Prostate gland (tissue), 2 donors: ENCODE measurements at regions not wholly inside any gene's neighbourhood (a gene's known extent, or its start where the extent isn't known, plus 50 kb on each side); places are given as distances from the start of the nearest gene placed in this dataset.

ENCODE experiments used
- DNase-seq: peaks from one replicate; pipeline ENCODE4 v3.0.0-alpha.2; 2019; ENCODE audit warnings: low spot score
- H3K27ac ChIP-seq, 2 donors: fragments of 200-600 bp; sonication (generic); 2 replicates each; pipeline ENCODE4 v1.5.1; 2017 to 2019
- H3K27me3 ChIP-seq: fragments of 200-600 bp; sonication (generic); replicated peaks from 2 replicates; pipeline ENCODE4 v1.5.1; 2019; ENCODE audit not compliant: insufficient read depth
- H3K36me3 ChIP-seq, 2 donors: fragments of 200-600 bp; sonication (generic); 1 replicate in 1 of 2; 2 replicates in 1 of 2; pipeline versions ENCODE4 v1.5.1 to v1.8.1; 2017 to 2019
- H3K4me1 ChIP-seq: fragments of 200-600 bp; sonication (generic); replicated peaks from 2 replicates; pipeline ENCODE4 v1.5.1; 2019
- H3K4me3 ChIP-seq, 2 donors: fragments of 200-600 bp; sonication (generic); 2 replicates each; pipeline ENCODE4 v1.5.1; 2017 to 2019
- H3K9me3 ChIP-seq: fragments of 200-600 bp; sonication (generic); 2 replicates; pipeline ENCODE4 v1.5.1; 2017
- CTCF ChIP-seq, 4 experiments: fragments of 200-600 bp in 2 of 4; fragments of 450-650 bp in 2 of 4; sonication (generic) in 2 of 4; IDR thresholded peaks; 1 replicate in 3 of 4; 2 replicates in 1 of 4; pipeline ENCODE4 v1.5.1; 2016 to 2019; ENCODE audit warnings: antibody characterized with exemption in 4 of 4, mild to moderate bottlenecking in 2 of 4, moderate library complexity in 2 of 4
- POLR2A ChIP-seq: fragments of 450-650 bp; IDR thresholded peaks from one replicate; pipeline ENCODE4 v1.6.1; 2016; ENCODE audit warnings: antibody characterized with exemption, mild to moderate bottlenecking
- POLR2AphosphoS5 ChIP-seq: sonication (generic); formaldehyde crosslinking; IDR thresholded peaks from one replicate; pipeline ENCODE4 v1.6.1; 2017; ENCODE audit warnings: antibody characterized with exemption
- WGBS: methylation state at CpG from one replicate; pipeline ENCODE4 v1.1.5; 2018; 5-methylcytosine and 5-hydroxymethylcytosine counted together
- intact Hi-C: fragments of 100-400 bp; cut with DNase I; formaldehyde crosslinking; loops from one replicate; pipeline ENCODE4 v1.14.2; 2022

- intact Hi-C loops, result no loop called here
- H3K27me3 ChIP-seq, result no peaks in the 10 kb centered on the region
- no peaks in the 10 kb centered on the region for H3K9me3 ChIP-seq
- no peaks in the 10 kb centered on the region for H3K4me1 ChIP-seq
- no peaks in the 10 kb centered on the region for H3K36me3 ChIP-seq
- TF ChIP-seq CTCF (IDR thresholded peaks at IDR 0.05) (no peak), POLR2A (no peak), POLR2AphosphoS5 (no peak)
- no peak overlapping the region for H3K27ac ChIP-seq
- no peak overlapping the region for H3K4me3 ChIP-seq
- DNase-seq, result no peak
Observed at GRCh38 chr17:59485946-59486345, 79.5 kb upstream of the DHX40 start.

GRCh38 chr17:59487161-59487873 is 78.1 kb upstream of the DHX40 start:
- Histone ChIP-seq H3K9me3 (no peaks in the 10 kb centered on the region), H3K27me3 (no peaks in the 10 kb centered on the region), H3K4me3 (no peak overlapping the region), H3K36me3 (no peaks in the 10 kb centered on the region), H3K27ac (no peak overlapping the region), H3K4me1 (no peaks in the 10 kb centered on the region)
- no peak for TF ChIP-seq CTCF (IDR thresholded peaks at IDR 0.05)
- no peak for TF ChIP-seq POLR2AphosphoS5
- no peak for TF ChIP-seq POLR2A
- WGBS, result 60% methylated on average over 7 of the region's 7 CpGs
- DNase-seq, result no peak
- intact Hi-C loops, result no loop called here

DNA sequence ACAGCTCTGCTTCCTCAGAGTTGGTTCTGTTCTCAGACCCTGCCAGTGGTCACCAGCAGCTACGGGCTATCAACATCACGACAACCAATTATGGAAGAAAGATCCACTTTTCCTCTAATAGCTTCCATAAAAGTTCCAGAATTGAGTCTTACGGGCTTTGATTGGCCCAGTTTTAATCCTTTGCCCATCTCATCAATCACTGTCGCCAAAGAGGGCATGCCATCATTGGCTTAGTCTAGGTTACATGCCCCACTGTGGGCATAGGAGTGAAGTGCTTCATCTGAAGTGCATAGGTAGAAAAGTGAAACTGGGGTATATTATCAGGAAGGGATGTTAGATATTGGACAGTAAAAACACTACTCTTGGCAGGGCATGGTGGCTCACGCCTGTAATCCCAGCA is 76.6 kb upstream of the DHX40 start:
- Histone ChIP-seq H3K4me1 (no peaks in the 10 kb centered on the region), H3K4me3 (no peak overlapping the region), H3K27me3 (no peaks in the 10 kb centered on the region), H3K27ac (no peak overlapping the region), H3K36me3 (no peaks in the 10 kb centered on the region), H3K9me3 (no peaks in the 10 kb centered on the region)
- DNase-seq, result no peak
- intact Hi-C loops, result no loop called here
- TF ChIP-seq CTCF (IDR thresholded peaks at IDR 0.05) (no peak), POLR2AphosphoS5 (no peak), POLR2A (no peak)
- WGBS, result 94% methylated on average over 5 of the region's 5 CpGs

DNA sequence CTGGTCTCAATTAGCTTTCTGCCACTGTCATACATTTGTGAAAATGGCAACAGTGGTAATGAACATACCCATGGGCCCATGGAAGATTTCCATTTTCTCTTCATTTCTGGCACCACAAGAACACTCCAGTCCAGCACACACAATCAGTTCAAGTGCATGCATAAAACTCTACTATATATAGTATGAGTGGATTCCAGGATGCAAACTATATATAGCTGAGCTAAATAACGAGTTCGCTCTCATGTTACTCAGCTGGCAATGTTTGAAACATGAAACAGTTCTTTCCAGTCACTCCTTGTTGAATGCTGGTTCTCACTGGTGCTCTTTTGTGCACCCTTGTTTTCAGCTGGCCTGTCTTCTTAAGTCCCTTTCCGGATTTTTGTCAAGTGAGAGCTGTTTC is 75.2 kb upstream of the DHX40 start:
- Histone ChIP-seq H3K9me3 (no peaks in the 10 kb centered on the region), H3K4me1 (no peaks in the 10 kb centered on the region), H3K27ac (no peak overlapping the region), H3K36me3 (no peaks in the 10 kb centered on the region), H3K27me3 (no peaks in the 10 kb centered on the region), H3K4me3 (no peak overlapping the region)
- 59% methylated on average over 3 of the region's 3 CpGs for WGBS
- DNase-seq, result no peak
- no peak for TF ChIP-seq CTCF (IDR thresholded peaks at IDR 0.05)
- no peak for TF ChIP-seq POLR2AphosphoS5
- no peak for TF ChIP-seq POLR2A
- intact Hi-C loops, result no loop called here

GRCh38 chr17:59491353-59492090 is 73.9 kb upstream of the DHX40 start:
- Histone ChIP-seq H3K27ac (no peak overlapping the region), H3K27me3 (no peaks in the 10 kb centered on the region), H3K9me3 (no peaks in the 10 kb centered on the region), H3K36me3 (no peaks in the 10 kb centered on the region), H3K4me3 (no peak overlapping the region), H3K4me1 (no peaks in the 10 kb centered on the region)
- DNase-seq, result no peak
- no peak for TF ChIP-seq POLR2AphosphoS5
- TF ChIP-seq CTCF (IDR thresholded peaks at IDR 0.05), result no peak
- TF ChIP-seq POLR2A, result no peak
- WGBS, result 49% methylated on average over 5 of the region's 5 CpGs
- intact Hi-C loops, result no loop called here
